ENCODE measurements at regions not wholly inside any gene's neighbourhood (a gene's known extent, or its start where the extent isn't known, plus 50 kb on each side); places are given as distances from the start of the nearest gene placed in this dataset.

DNA sequence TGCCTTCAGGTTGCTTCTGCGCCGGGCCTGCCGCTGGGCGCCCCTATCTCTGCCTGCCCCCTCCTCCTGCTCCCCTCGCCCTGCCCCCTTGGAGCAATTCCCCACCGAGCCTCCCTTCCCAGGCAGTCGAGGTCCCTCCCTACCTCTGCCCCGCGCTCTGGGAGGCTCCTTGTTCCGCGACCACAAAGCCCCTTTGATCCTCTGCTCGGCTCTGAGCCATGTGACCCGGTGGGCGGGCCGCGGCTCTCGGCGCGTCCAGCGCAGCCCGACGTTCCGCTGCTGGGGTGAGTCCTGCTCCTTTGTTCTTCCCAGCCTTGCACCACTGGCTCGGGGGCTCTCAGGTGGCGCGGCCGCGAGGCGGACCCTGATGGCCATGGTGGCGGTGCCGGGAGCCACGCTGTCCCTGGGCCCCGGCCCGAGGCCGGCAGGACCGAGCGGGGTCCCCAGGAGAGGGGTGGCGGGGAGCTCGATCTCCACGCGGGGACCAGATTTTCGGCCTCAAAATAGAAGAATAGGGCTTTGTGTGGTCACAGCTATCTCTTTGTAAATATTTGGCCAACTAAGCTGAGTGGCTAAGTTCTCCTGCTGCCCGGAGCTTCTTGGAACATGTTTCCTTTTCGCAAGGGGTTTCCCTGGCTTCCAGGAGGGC, 310.6 kb downstream of the SEC14L1 start (continued):
- peak; percentile 72 for TF ChIP-seq ERF (CRISPR knock-in tag; IDR thresholded peaks at IDR 0.05)
- TF ChIP-seq, protein P1, sequence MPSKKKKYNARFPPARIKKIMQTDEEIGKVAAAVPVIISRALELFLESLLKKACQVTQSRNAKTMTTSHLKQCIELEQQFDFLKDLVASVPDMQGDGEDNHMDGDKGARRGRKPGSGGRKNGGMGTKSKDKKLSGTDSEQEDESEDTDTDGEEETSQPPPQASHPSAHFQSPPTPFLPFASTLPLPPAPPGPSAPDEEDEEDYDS (CRISPR knock-in tag; IDR thresholded peaks at IDR 0.05): peak; percentile 92
- peak; percentile 65; the same call in 1 of the 2 replicates for TF ChIP-seq THYN1 (CRISPR knock-in tag; IDR thresholded peaks at IDR 0.05; ENCODE audit: borderline replicate concordance, low read depth)
- no peak for TF ChIP-seq REXO4 (CRISPR knock-in tag; IDR thresholded peaks at IDR 0.05; ENCODE audit: borderline replicate concordance)
- TF ChIP-seq PPARG (CRISPR knock-in tag; conservative IDR thresholded peaks at IDR 0.05): peak; percentile 76
- TF ChIP-seq ZNF777 (CRISPR knock-in tag; IDR thresholded peaks at IDR 0.05): peak; percentile 47; the same call in 1 of the 2 replicates
- TF ChIP-seq ZSCAN9 (CRISPR knock-in tag; IDR thresholded peaks at IDR 0.05; ENCODE audit: borderline replicate concordance): peak; percentile 74
- peak; percentile 82 for TF ChIP-seq TARDBP (CRISPR knock-in tag; IDR thresholded peaks at IDR 0.05)
- peak; percentile 83 for TF ChIP-seq KDM2A (CRISPR knock-in tag; IDR thresholded peaks at IDR 0.05; ENCODE audit: borderline replicate concordance, low read depth)
- peak; percentile 62; the same call in 1 of the 2 replicates for TF ChIP-seq SMYD3 (CRISPR knock-in tag; IDR thresholded peaks at IDR 0.05)
- peak; percentile 78; the same call in 1 of the 2 replicates for TF ChIP-seq NCOR1 (IDR thresholded peaks at IDR 0.05; ENCODE audit: borderline replicate concordance, low read length)
- no peak for TF ChIP-seq ZNF33A (CRISPR knock-in tag; IDR thresholded peaks at IDR 0.05; ENCODE audit: borderline replicate concordance)
- TF ChIP-seq, protein P2, sequence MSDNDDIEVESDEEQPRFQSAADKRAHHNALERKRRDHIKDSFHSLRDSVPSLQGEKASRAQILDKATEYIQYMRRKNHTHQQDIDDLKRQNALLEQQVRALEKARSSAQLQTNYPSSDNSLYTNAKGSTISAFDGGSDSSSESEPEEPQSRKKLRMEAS (IDR thresholded peaks at IDR 0.05): peak; percentile 89
- no peak; the same call in 1 of the 2 replicates for TF ChIP-seq GATAD1 (CRISPR knock-in tag; IDR thresholded peaks at IDR 0.05)
- TF ChIP-seq ZNF7 (CRISPR knock-in tag; IDR thresholded peaks at IDR 0.05): no peak
- TF ChIP-seq KDM3A (CRISPR knock-in tag; IDR thresholded peaks at IDR 0.05; ENCODE audit: low read depth): peak; percentile 97
- TF ChIP-seq, protein P3, sequence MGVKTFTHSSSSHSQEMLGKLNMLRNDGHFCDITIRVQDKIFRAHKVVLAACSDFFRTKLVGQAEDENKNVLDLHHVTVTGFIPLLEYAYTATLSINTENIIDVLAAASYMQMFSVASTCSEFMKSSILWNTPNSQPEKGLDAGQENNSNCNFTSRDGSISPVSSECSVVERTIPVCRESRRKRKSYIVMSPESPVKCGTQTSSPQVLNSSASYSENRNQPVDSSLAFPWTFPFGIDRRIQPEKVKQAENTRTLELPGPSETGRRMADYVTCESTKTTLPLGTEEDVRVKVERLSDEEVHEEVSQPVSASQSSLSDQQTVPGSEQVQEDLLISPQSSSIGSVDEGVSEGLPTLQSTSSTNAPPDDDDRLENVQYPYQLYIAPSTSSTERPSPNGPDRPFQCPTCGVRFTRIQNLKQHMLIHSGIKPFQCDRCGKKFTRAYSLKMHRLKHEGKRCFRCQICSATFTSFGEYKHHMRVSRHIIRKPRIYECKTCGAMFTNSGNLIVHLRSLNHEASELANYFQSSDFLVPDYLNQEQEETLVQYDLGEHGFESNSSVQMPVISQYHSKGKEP (CRISPR knock-in tag; IDR thresholded peaks at IDR 0.05): no peak
- TF ChIP-seq ELF1 (CRISPR knock-in tag; IDR thresholded peaks at IDR 0.05): peak; percentile 68; the same call in 1 of the 2 replicates
- TF ChIP-seq, protein P4, sequence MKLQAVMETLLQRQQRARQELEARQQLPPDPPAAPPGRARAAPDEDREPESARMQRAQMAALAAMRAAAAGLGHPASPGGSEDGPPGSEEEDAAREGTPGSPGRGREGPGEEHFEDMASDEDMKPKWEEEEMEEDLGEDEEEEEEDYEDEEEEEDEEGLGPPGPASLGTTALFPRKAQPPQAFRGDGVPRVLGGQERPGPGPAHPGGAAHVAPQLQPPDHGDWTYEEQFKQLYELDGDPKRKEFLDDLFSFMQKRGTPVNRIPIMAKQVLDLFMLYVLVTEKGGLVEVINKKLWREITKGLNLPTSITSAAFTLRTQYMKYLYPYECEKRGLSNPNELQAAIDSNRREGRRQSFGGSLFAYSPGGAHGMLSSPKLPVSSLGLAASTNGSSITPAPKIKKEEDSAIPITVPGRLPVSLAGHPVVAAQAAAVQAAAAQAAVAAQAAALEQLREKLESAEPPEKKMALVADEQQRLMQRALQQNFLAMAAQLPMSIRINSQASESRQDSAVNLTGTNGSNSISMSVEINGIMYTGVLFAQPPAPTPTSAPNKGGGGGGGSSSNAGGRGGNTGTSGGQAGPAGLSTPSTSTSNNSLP (IDR thresholded peaks at IDR 0.05; ENCODE audit: low read depth, low read length): 0 out of 2 replicates have a peak, but pooled peaks have one; percentile 11
- TF ChIP-seq POLR2AphosphoS2 (IDR thresholded peaks at IDR 0.05; ENCODE audit: low read depth, low read length): 0 out of 2 replicates have a peak, but pooled peaks have one; percentile 80
- peak; percentile 93 for TF ChIP-seq HOXA3 (CRISPR knock-in tag; IDR thresholded peaks at IDR 0.05)
- peak; percentile 49; the same call in 1 of the 2 replicates for TF ChIP-seq SMAD9 (CRISPR knock-in tag; IDR thresholded peaks at IDR 0.05)
- TF ChIP-seq, protein P5, sequence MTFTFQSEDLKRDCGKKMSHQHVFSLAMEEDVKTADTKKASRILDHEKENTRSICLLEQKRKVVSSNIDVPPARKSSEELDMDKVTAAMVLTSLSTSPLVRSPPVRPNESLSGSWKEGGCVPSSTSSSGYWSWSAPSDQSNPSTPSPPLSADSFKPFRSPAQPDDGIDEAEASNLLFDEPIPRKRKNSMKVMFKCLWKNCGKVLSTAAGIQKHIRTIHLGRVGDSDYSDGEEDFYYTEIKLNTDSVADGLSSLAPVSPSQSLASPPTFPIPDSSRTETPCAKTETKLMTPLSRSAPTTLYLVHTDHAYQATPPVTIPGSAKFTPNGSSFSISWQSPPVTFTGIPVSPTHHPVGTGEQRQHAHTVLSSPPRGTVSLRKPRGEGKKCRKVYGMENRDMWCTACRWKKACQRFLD (CRISPR knock-in tag; IDR thresholded peaks at IDR 0.05; ENCODE audit: borderline replicate concordance): no peak
- no peak for TF ChIP-seq SP2 (CRISPR knock-in tag; IDR thresholded peaks at IDR 0.05)
- no peak for TF ChIP-seq GZF1 (CRISPR knock-in tag; IDR thresholded peaks at IDR 0.05)
- peak; percentile 89 for TF ChIP-seq MED1 (CRISPR knock-in tag; IDR thresholded peaks at IDR 0.05)

All from HepG2 (cell line).